H1 (cell line): ENCODE measurements at regions not wholly inside any gene's neighbourhood (a gene's known extent, or its start where the extent isn't known, plus 50 kb on each side); places are given as distances from the start of the nearest gene placed in this dataset.

Experiments
- ATF2 ChIP-seq: IDR thresholded peaks from 2 replicates; pipeline ENCODE4 v1.6.1; 2012; ENCODE audit warnings: low read length, inconsistent platforms
- HDAC2 ChIP-seq, 2 experiments: fragments of 300-600 bp in 1 of 2; sonication (generic) in 1 of 2; IDR thresholded peaks; 2 replicates each; pipeline ENCODE4 v1.6.1; 2011 to 2012; ENCODE audit warnings: low read depth in 2 of 2, low read length in 2 of 2, mild to moderate bottlenecking in 2 of 2, moderate library complexity in 2 of 2, borderline replicate concordance in 1 of 2, inconsistent platforms in 1 of 2
- SAP30 ChIP-seq: fragments of 300-600 bp; sonication (generic); IDR thresholded peaks from 2 replicates; pipeline ENCODE4 v1.7.1; 2012; ENCODE audit warnings: low read length, moderate library complexity, mild to moderate bottlenecking, inconsistent platforms; ENCODE audit not compliant: insufficient read depth, insufficient replicate concordance
- SIN3A ChIP-seq, 2 experiments: IDR thresholded peaks in 1 of 2; conservative IDR thresholded peaks in 1 of 2; 2 replicates each; pipeline ENCODE4 v1.6.1; 2011 to 2012; ENCODE audit warnings: low read length in 2 of 2, improper control_type of control experiment in 1 of 2, low read depth in 1 of 2, mild to moderate bottlenecking in 1 of 2
- SRF ChIP-seq: IDR thresholded peaks from 2 replicates; pipeline ENCODE4 v1.6.1; 2011; ENCODE audit warnings: mild to moderate bottlenecking, low read depth, low read length, moderate library complexity
- TEAD4 ChIP-seq: IDR thresholded peaks from 2 replicates; pipeline ENCODE4 v1.6.1; 2012; ENCODE audit warnings: low read depth, low read length, inconsistent platforms, mixed read lengths

GRCh38 chr1:193944454-193944853, 758.0 kb upstream of the B3GALT2 start (continued):
- TF ChIP-seq SAP30: no peak
- TF ChIP-seq SIN3A (conservative IDR thresholded peaks at IDR 0.05 in 1 of 2, IDR thresholded peaks at IDR 0.05 in 1 of 2; ENCODE audit: low read depth in 1 of 2, low read length in 2 of 2): no peak
- no peak for TF ChIP-seq HDAC2 (IDR thresholded peaks at IDR 0.05; ENCODE audit: borderline replicate concordance in 1 of 2, low read depth in 2 of 2, low read length in 2 of 2)
- TF ChIP-seq SRF: no peak
- no peak for TF ChIP-seq ATF2
- no peak for TF ChIP-seq TEAD4
